ENCODE measurements at regions not wholly inside any gene's neighbourhood (a gene's known extent, or its start where the extent isn't known, plus 50 kb on each side); places are given as distances from the start of the nearest gene placed in this dataset.

DNA sequence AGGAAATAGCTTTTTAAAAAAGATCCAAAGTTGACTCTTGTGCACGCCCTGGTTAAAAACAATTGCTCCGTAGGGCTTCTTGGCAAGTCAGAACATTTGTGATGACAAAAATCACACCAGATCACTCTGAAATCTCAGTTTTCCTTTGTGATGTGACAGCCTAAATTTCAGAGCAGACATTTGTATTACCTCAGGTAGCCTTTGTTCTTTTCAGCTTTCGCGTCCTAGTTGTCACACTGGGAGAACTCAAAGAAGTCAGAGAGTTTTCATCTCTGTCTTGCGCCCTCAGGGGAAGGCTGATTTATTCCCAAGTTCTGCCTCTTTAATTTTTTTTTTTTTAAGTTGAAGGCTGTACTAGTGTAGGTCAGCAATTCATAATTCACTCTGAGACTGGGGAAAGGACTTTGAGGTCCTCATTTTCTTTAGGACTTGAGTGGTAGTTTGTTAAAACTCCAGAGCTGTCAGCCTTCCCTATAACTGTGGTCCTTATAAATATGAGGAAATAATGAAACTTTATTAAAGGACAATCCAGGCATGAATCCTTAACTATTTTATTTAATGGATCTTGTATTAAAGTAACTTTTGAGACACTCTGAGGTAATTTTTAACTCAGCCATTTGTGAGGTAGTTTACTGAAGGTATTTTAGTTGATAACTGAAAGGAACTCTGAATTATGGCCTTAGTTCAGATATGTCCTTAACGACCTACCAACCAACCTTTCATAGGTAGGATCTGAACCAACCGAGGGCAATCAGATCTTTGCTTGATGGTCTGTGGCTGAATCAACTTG, 525.1 kb upstream of the FAM98A start:
- DNase-seq: no peak

DNA sequence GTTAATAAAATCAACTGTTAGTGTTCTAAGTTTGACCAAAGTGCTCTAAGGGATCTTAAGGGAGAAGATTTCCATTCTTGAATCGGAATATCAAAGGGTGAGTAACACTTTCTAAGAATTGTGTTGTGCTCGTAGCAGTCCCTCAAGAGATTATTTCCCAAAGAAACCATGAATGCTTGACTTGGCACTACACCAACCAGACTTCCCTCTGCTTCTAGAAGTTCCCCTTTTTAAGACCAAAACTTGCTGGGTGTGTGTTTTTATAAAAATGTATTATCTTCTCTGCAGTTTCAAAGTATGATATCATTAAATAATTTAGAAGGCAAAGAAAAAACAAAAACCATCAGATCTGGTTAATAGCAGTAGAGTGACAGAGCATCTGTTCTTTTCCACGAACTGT, 522.0 kb upstream of the FAM98A start:
- no peak for DNase-seq

DNA sequence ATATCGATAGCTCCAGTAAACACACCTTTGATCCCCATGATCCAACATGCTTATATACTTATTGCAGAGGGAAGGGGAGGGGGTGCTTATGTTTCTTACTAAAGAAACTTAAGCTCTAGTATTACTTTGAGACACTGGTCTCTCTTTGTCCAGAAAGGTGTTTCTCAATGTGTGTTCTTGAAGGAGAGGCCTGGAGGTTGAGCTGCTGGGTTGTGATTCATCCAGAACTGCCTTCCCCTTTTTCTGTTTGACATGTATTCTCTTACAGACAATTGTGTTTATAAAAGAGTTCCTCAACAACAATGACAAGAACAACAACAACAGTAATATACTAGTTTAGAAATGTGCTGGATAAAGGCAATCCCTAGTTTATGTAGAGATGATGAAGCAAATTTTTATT, 516.0 kb upstream of the FAM98A start:
- DNase-seq: no peak

DNA sequence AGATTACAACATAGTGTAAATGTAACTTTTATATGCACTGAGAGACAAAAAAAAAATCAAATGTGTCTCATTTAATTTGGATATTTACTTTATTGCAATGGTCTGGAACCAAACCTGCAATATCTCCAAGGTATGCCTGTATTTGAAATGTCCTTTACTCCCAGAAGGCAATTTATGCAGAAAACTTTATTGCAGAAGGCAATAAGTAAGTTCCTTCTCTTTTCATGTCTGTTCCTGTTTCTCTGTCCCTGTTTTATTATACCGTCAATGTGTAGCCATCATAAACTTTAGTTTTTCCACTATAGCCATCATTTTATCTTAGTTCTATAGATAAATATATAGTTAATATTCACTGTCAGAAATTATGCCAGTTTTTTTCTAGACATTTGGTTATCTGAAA, 513.1 kb upstream of the FAM98A start:
- DNase-seq: no peak

DNA sequence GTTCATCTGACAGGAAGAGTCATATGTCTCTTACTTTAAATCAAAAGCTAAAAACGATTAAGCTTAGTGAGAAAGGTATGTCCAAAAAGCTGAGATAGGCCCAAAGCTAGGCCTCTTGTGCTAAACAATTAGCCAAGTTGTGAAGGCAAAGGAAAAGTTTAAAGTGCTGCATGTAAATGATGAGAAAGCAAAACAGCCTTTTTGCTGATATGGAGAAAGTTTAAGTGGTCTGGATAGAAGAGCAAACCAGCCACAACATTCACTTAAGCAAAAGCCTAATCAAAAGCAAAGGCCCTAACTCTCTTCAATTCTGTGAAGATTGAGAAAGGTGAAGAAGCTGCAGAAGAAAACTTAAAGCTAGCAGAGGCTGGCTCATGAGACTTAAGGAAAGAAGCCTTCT, 511.3 kb upstream of the FAM98A start:
- DNase-seq: no peak

DNA sequence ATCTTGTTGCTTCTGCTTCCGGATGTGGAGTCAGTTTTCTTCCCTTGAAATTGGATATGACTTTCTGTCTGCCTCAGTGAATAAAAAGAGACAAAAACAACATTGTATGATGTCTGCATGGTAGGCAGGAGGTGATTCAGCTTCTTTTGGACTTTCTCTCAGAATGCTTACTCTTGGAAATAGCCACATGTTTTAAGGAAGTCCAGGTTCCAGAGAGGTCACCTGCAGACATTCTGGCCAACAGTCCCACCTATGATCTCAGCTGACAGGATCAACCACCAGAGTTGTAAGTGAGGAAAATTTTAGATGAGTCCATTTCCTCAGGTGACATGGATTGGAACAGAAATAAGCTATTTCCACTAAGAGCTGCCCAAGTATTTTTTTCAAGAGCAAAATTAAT, 508.7 kb upstream of the FAM98A start:
- no peak for DNase-seq

DNA sequence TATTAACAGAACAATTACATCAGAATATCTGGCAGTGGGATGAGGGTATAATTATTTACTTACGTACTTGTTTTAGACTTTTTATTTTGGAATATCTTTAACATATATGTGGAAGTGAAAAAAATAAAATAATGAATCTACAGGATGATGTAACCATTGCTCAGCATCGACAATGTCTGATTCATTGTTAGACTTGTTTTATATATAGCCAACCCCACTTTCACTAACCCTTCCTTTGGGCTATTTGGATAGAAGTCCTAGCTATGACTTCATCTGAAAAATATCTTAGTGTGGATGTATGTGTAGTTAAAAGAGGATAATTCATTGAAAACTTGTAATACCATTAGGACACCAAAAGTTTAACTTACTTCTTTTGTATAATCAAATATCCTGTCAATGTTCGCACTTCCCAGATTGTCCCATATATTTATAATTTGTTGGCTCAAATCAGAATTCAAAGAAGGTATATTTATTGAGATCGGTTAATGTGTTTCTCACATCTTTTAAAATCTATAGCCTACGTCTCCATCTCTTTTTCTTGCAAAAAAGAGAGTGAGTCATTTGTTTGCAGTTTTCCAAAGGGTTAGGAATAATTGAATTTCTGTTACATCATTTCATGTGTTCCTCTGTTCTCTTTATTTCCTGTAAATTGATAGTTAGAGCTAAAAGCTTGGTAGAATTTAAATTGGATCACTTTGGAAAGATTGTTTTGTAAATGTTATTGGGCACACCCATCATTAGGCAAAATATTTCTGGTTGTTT, 506.1 kb upstream of the FAM98A start:
- DNase-seq: no peak

DNA sequence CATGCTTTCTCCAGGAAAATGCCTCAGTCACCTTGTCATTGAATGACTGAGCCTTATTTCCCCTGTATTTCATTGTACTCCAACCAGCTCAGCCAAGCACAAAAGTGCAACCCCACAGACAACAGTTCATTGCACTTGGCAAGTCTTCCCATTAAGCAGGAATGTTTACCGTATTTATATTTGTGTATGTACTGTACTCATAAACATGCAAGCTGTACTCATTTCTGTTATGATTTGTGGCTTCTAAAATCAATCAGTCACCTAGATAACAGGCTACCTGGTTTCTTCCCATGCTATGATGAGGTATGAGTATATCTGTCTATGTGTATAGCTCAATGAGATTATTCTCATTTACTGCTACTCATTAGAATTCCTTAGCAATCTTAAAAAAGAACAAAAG, 505.5 kb upstream of the FAM98A start:
- no peak for DNase-seq

DNA sequence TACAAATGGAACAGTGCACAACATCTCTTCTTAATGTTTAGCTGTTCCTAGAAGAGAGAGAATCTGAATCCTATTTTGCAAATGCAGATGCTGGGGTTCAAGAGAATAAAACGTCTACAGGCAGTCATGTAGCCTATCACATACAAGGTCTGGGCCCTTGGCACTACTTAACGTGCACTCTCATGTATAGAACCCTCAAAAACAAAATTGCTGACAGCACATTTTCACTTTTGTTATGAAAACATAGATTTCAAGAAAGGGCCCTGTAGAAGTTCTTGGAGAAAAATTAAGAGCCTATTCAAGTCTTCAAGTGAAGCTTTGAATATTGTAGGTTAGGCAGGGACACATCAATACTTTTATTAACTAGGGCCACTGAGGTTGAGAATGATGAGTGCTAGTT, 504.3 kb upstream of the FAM98A start:
- DNase-seq: no peak

DNA sequence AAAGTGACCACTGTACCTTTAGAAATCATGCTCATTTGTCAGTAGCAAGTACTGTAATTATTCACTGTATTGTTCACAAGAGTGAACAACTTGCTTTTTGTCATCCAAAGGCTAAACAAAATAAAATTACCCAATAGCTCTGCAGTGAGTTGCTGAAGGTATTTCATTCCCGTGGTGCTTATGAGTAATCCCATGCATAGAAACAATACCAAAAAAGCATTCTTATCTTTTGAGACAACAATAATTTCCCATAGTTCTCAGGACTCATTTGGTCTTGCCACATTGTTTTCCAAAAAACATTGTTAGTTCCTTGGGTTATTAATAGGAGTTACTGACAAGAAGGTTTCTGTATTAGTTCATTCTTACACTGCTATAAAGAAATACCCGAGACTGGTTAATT, 503.2 kb upstream of the FAM98A start:
- no peak for DNase-seq

DNA sequence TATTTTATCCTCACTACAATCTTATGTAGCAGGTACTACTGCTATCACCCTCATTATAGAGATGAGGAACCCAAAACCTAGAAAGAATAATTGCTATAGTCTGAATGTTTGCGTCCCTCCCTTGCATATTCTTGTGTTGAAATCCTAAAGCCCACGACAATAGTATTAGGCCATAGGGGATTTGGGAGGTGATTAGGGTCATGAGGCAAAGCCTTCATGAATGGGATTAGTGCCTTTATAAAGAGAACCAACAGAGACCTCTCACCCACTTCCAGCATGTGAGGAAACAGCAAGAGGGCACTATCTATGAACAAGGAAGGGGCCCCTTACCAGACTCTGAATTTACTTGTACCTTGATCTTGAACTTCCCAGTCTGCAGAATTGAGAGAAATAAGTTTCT, 500.3 kb upstream of the FAM98A start:
- DNase-seq: no peak

DNA sequence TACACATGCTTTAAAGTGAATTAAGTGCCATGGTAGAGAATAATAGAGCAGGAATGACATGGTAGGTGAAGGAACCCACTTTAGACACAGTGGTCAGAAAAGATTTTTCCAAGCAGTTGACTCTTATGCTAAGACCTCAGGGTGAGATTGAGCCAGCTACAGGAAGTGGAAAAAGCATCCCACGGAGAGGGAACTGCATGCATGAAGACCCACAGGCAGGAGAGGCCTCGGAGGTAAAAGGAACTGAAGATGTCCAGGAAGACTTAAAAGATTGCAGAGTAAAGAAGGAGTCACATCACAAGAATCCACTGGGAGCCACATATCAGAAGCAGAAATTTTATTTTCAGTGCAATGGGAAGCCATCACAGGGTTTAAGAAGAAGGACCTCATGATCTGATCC, 499.2 kb upstream of the FAM98A start:
- DNase-seq: no peak

DNA sequence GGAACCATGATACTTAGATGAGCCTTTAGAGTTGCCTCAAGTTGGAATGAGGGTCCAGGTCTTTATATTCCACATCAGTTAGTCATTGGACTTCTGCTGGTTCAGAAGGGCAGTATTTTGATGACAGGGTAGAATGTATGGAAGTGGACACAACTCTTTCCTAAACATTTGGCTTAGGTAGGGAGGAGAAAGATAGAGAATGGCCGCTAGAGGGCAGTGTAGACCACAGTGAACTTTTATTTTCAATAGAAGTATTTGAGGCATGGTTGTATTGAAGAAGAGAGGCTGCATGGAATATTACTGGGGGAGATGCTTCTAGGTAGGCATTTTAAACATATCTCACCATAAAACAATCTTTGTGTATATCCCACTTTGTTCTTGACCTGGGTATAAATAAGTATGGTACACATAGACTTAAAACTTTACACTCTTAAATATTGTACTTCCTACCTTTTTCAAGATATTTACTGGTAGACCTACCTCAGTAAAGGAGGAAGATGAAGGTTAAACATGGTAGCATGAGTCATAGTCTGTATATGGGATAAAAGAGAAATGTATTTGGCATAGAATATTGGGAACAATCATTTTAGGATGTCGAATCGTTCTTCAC, 497.6 kb upstream of the FAM98A start:
- DNase-seq: peak; percentile 40

DNA sequence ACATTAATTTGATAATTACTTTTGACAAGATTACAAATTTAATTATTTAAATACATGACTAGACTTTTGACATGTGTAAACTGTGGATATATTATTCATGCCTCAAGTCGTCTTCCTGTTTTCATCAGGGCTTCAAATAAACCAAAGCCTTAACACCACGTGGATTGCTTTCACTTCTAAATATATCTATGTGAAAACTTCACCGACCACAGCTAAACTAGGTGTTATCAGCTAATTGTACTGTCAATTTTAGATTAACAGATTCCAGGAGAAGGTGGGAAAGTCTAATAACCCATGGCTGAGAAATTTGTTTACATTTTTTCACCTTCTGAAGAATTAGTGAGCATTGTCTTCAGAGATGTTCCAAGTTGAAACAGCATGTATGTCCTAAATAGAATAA, 494.7 kb upstream of the FAM98A start:
- DNase-seq: no peak

DNA sequence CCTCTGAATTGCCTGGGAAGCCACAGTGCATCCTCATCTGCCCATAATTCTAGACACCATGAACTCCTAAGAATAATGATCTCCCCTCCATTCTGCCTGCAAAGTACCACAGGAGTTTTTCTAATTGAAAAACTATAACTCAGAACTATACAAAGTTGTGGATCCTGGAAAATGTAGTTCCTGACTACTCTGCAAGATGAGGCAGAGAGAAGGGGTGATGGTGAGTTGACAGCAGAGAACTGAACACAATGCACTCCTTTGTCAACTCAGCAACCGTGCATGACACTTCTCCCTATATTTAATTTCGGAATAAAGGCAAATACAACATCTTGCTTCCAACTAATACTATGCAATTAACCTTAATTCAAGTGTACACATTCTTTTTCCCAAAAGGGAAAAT, 471.1 kb upstream of the FAM98A start:
- no peak for DNase-seq

DNA sequence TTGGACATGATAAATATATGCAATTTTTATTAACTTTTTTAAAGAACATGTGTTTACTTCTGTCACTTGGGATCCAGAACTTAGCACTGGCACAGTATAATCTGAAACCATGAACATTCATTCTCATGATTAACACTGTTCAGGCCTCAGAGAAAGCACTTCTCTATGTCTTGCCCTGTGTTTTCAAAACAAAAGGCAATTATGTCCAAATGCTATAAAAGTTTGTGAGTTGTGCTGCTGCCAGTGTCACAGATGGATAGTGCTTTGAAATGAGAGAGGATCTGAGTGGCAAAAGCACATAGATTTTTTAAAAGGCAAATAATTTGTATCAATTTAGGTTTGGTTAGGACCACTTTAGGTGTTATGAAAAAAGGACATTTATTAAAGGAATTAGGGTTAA, 470.5 kb upstream of the FAM98A start:
- no peak for DNase-seq

DNA sequence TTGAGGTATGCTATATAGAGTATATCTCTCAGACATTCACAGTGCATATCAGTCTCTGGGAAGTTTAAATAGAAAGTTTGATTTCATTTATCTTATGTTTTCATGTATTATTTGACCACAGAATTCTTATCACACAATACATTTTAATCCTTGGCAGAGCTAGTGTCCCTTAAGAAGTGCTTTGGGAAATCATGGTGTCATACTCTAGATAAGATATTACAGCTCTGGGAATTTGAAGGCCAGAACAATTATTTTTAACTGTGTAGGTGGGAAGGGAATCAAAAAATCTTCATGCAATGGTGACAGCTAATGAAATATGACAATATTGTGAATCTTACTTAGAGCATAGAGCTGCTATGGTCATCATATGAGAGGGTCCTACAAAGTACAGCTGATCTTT, 451.3 kb upstream of the FAM98A start:
- DNase-seq: no peak

DNA sequence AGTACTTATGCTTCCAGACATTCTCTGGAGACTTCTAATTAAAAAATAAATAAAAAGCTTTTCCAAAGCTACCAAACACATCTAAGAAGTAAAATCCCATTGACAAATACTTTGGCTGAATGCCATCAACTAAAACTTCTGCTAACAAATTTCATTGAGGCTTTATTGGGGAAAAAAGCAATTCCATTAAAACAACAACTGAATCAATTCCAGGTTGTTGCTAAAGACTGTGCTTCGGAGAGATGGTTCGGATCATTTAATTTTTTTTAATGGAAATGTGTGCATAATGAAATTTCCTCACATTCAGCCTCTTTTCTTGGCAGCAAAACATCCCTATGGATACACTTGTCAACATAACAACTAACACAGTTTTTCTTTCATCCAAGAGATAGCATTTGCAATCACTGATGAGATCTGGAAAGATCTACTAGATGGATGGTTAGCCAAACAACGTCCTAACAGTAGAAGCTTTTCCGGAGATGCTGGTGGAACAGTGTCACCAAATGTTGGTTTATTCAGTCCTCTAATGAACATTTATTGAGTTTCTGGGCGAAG, 446.1 kb upstream of the FAM98A start:
- no peak for DNase-seq

DNA sequence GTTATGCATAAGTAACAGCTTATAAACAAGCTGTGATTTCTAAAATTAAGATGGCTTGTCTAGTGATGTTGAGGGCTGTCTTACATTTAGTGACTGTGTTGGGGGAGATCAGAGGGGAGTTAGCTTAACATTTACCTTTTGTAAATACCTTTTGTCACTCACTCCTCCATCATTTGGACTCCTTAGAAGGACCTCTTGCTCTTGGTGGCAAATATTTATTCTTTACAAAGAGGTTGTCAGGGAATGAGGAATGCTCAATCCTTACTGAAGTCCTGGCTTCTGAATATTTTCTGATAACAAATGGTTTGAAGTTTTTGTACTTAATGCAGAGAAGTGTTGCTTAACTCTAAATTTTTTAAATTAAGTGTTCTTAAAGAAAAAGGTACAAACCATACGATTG, 438.8 kb upstream of the FAM98A start:
- no peak for DNase-seq

DNA sequence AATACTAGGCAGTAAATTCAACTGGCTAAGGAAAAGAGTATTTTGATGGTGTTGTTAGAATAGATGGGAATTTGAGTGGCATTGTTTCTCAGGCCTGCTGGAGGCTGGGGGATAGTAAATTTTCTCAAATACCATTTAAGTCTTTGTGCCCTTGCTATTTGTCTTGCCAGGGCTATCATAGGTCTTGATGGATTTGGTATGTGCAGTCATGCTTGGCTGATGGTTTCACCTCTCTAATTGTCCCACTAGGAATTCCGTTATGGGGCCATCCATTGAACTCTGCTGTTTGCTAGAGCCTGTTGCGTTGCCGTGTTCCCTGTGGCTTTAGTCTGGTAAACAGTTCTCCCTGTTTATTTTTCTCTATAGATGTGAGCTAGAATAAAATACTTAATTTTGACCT, 438.1 kb upstream of the FAM98A start:
- DNase-seq: no peak

DNA sequence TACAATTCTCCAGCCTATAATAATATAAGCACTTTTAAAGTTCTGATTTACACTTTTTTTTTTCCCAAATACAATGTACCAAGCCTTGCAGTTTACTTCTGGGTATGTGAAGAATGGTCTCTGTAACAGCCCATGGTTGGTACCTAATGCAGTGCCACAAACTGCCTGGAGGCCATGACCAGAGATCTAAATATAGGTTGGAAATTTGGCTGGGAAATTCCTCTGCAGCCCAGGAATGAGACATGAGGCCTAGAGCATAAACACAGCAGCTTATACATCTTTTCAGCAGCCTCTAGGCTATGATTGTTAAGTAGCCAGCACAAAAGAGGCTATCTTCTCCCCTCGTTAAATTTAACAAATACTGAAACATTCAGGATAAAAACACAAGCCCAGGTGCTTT, 432.0 kb upstream of the FAM98A start:
- no peak for DNase-seq

DNA sequence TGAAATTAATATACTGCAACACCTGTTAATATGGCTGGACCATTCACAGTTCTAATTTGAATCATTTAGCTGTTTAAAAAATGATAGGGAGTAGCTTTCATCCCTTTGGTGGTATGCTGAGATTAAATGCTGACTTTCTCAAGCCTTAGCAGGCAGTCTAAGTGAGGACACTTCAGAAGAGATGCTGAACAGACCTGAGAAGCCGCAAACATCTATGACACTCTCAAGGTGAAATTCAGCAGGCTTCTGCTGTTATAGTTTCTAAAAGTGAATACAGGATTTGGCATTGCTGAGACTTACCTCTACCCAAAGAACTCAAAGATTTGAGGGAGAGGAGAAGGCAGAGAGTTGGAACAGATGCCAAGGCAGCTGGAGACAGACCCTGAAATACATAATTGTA, 431.2 kb upstream of the FAM98A start:
- no peak for DNase-seq

DNA sequence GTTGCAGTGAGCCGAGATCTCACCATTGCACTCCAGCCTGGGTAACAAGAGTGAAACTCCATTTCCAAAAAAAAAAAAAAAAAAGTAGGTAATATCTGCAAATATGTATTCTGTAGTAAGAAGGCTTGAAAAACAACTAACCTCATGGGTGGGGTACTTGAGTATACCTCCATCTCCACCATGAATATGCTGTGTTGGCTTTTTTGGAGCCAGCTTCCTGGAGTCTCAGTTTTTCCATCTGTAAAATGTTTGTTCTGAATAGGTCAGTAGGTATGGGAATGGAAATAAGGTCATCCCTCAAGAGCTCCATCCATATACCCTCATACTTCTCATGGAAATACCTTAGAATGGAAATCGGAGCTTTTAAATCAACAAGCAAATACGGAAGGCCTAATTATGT, 430.0 kb upstream of the FAM98A start:
- no peak for DNase-seq

DNA sequence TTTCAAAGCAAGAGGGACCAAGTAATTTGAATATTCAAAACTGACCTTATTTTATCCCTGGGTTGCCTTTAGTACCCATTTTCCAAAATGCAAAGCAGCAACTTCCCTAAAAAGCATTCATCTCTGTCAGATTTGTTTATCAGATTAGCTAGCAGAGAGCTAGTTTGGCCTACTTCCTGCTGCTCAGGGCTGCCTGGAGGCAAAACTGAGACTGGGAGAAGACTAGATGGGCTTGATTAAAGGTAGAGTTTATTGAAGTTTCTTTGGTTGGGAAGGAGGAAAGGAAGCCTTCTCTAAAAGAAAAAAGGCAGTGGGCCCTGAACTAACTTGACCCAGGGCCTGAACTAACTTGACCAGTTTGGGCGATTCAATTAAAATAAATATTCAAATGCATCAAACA, 426.1 kb upstream of the FAM98A start:
- DNase-seq: no peak

All from CD4-positive, alpha-beta T cell treated with Interleukin-17A for 1 hour (primary cell).